COR-L47 (cell line): ENCODE measurements at regions not wholly inside any gene's neighbourhood (a gene's known extent, or its start where the extent isn't known, plus 50 kb on each side); places are given as distances from the start of the nearest gene placed in this dataset.
"Not testable (repeated sequence)": the region's sequence is repeated elsewhere in the genome, so short reads cannot be mapped to it uniquely, and the experiment has no call there.

Source experiments
- DNase-seq: peaks from one replicate; lab custom pipeline; 2025; lab: John Stamatoyannopoulos, UW

DNA sequence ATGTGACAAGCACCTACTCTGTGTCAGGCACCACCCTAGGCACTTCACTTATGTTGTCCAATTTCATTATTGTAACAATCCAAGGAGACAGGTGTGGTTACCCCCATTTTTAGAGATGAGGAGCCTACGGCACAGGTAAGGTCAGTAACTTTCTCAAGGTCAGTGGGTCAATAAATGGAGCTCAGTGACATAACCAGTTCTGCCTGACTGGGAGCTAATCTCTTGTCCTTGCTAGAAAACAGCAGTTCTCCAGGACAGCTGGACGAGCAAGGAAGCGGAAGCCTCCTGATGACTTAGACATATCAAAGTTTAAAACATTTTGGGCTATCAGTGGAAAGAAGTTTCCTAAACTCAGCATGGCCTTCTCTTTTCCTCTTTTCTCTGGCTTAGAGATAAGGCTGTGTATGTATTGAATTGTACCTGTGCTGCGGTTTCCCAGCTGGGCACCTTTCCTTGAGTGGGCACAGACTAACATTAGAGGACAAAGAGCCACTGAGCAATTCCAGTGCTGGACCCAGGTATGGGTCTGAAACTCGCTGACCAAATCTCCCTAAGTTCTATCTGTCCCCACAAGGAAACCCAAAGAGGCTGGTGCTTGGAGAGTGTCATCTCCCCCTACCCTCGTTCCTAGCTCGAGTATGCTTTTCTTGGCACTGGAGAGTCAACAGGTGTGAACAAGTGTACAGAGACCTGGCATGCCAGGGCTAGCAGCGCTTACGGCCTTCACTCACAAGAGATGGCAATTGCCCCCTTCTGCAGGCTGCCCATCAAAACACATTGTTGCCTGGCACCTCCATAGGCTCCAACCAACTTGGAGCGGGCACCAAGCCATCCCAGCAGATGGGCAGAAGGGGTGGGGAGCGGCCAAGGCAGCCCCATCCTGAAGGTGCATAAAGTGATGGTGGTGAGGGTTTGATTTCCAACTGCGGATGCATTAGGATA, 456.1 kb upstream of the PROX1 start:
- no peak for DNase-seq

DNA sequence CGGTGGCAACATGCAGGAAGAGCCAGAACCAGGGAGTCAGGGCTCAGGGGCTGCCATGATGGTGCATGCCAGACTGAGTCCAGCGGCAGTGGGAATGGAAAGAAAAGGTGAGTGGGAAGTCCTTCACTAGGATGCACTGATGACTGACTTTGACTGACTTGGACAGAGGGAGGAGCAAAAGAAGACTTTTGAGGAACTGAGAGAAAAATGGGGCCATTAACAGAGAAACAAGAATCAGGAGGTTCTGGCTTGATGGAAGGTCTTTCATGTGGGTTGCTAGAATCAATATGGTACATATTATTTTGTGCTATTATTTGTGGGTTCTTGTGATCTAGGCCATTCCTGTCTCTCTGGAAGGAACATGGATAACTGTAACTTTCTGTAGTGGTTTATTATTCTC, 454.6 kb upstream of the PROX1 start:
- DNase-seq, result no peak

DNA sequence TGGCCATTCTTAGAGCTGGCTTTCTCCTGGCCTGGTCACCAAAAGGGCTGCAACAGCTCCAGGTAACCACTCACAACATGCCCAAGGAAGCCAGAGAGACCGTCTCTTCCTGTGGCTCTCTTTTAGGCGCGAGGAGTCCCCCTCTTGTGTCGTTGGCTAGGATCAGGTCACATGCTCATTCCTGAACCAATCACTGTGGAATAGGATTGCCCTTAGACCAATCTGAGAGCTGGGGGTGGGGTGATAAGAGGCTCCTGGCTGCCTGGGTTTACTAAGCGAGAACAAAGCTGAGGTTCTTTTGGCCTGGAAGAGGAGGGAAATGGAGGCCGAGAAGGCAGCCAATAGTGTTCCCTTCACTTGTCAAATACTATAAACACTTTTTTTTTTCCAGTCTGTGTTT, 452.1 kb upstream of the PROX1 start:
- no peak for DNase-seq

- DNase-seq, result no peak
These were observed 449.5 kb upstream of the PROX1 start for GRCh38 chr1:213538251-213538650.

DNA sequence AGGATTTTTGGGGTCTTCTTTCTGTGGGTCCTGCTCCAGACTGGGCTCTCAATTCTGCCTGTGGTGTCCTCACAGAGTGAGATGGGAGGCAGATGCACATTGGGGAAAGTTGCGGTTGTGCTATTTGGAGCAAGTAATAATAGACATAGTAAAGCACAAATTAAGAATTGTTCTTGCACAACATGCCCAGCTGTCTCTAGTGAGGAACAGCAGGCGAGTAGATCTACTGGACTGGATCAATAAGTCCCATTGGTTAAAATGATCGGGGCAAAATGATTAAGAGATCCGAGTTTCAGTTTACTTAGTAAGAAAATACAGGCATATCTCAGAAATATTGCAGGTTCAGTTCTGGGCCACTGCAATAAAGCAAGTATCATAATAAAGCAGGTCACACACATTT, 448.3 kb upstream of the PROX1 start:
- DNase-seq, result no peak

DNA sequence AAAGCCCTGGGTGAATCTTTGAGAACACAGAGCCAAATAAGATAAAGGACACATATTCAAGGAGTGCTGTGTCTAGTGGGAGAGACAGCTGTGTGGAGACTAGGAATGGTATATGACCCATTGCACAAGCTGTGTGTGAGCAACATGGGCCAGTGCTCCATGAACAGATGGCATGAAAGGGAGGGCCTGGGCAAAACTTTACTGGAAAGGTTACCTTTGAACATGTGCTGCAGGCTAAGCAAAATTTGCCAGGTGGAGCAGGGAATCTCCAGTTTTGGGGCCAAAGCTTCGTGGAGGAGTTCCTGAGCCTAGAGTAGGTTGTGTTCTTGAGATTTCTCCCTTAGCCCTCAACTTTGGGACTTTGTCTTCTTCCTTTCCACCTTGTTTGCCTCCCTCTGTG, 446.1 kb upstream of the PROX1 start:
- no peak for DNase-seq

- not testable (repeated sequence) for DNase-seq
These were observed 442.6 kb upstream of the PROX1 start for GRCh38 chr1:213545181-213545580.

DNA sequence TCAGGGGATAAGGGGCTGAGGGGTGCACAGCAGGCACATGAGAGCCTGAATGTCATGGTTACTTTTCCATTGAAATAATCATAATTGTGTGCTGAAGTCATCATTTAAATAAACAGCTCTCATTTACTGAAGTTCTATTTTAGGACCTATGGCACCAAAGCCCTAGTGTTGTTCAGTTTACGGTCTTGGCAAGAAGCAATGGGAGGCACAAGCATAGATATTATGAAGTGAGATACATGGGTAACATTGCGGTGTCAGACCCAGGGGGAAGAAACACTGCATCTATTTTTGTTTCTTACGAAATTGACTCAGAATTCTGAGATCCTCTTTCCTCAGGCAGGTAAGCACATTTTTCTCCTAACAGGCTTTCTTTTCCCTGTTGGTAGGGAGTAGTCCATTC, 437.8 kb upstream of the PROX1 start:
- DNase-seq, result no peak

DNA sequence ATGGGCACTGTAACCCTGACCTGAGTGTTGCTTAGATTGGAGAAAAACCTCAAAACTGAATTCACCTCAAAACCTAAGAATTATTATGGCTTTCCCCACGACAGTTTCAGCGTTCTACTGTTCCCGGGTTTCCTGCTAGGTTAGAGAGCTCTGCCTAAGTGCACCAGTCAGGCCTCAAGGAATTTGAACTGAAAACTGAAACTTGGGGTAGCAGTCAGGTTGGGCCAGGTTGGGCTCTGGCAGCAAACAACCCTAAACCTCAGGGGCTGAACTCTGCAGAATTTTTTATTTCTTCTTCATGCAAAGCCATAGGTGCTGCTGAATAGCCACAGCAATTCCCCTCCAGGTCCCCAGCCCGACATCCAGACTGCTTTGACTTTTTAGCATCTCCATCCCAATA, 437.0 kb upstream of the PROX1 start:
- no peak for DNase-seq

- no peak for DNase-seq
These were observed 435.7 kb upstream of the PROX1 start for GRCh38 chr1:213552045-213552444.

DNA sequence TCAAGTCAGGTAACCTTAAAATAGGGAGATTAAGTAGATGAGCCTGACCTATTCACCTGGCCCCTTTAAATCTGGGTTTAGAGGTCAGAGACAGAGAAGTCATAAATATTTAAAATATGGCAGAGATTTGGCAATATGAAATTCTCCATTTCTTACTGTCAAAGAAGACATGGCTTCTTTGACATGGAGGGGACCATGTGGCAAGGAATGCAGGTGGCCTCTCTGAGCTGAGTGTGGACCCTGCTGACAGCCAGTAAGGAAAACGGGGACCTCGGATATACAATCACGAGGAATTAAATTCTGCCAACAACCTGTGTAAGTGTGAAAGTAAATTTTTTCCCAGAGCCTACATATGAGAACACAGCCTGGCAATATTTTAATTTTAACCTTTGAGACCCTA, 427.5 kb upstream of the PROX1 start:
- DNase-seq, result no peak

DNA sequence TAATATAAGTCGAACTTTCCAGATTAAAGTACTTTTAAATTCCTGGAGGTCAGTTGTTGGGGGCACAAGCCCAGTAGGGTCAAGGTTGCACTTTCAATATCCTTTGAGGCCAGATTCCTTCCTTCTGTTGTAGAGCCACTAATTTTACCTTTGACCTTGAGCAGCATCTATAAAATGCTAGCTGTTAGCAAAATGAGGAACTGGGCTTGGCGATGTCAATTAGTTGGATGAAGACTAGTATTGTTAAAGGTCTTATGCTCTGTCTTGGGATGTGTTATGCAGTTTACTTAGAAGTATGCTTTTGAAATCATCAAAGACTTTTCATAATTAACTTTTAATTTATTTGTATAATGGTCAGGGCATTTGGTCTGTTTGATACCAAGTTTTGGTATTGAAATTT, 425.9 kb upstream of the PROX1 start:
- DNase-seq, result no peak

- no peak for DNase-seq
These were observed 423.5 kb upstream of the PROX1 start for GRCh38 chr1:213564215-213564659.

GRCh38 chr1:213568929-213569815, 418.6 kb upstream of the PROX1 start:
- peak; percentile 58 for DNase-seq

GRCh38 chr1:213569816-213570150, 418.0 kb upstream of the PROX1 start:
- no peak for DNase-seq

DNA sequence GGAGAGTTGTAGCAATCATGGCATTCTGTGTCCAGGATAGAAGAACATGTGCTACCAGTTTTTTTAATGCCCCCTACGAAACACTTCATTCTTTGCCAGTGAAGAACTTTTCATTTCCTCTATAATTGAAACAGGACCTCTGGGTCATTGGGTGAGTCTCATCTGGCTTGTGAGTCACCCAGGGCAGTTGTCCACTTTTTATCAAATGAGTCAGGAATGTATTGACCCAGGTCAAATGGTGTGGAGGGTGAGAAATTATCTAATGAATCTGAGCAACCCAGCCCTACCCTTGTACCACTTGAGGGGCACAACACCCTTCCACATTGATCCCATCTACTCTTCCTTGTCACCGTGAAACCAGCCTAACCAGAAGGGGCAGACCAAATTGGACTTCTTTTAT, 417.3 kb upstream of the PROX1 start:
- no peak for DNase-seq

GRCh38 chr1:213571419-213571818, 416.4 kb upstream of the PROX1 start:
- DNase-seq, result no peak

DNA sequence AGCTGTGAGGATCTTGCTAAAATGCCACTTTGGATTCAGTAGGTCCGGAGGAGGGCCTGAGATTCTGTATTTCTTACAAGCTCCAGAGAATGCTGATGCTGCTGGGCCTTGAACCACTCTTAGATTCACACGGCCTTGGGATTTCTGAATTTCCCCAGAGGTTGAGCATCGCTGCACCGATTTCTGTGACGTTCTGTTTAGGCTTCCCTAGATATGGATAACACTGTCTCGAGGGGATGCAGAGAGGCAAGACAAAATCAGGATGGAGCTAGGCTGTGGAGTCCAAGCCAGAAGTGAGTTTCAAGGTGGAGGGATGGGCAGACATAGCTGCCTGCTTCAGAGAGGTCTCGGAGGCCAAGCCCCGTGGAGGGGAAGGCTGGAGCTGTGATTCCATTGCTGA, 415.9 kb upstream of the PROX1 start:
- no peak for DNase-seq

DNA sequence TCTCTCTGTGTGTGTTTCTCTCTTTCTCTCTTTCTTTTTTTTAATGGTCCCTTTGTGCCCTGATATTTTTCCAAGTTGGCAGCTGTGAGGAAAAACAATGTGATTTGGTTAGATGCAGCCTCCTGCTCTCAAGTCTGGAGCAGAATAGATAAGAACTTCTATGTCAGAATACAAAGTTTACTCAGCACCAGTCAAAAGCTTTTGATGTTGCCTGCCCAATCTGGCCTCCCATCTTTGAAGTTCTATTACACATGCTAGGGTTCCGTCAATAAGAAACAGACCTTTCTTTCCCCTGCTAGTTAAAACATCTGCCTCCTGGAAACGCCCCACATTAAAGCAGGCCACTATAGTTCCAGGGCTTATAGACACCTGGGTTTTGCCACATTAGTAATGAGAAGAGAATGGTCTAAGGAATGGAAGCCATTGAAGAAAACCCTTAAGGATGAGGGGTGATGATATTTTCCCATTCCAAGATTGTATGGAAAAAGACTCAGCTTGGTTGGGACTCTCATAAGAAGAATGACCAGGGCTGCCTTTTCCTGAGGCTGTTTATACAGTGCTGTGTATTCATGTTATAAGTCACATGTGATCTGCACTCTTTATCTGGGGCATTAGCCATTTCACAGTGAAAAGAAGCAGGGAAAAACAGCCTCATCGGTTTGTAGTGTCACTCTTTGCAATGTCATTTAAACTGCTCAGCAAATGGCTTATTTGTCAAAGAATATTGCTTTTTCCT, 414.7 kb upstream of the PROX1 start:
- no peak for DNase-seq

- no peak for DNase-seq
These were observed 414.1 kb upstream of the PROX1 start for GRCh38 chr1:213573648-213574009.

DNA sequence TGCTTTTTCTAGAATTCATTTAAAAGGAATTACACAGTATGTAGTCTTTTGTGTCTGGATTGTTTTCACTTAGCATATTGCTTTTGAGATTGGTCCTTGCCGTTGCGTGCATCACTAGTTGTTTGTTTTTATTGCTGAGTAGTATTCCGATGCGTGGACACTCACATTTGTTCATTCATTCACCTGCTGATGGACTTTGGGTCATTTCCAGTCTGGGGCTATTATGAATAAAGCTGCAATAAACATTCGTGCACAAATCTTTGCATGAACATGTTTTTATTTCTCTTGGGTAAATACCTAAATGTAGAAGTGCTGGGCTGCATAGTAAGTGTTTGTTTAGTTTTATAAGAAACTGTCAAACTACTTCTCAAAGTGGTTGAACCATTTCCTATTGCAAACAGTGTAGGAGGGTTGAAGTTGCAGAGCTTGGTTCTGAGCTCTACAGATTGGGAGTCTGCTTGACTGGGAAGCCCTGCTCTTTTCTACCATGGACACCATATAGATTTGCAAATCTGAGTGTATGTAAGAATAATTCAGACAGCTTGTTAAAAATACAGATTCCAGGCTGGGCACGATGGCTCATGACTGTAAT, 404.7 kb upstream of the PROX1 start:
- no peak for DNase-seq

- no peak for DNase-seq
These were observed 403.5 kb upstream of the PROX1 start for GRCh38 chr1:213584272-213584671.
